BLaER1 (cell line): ENCODE measurements at regions not wholly inside any gene's neighbourhood (a gene's known extent, or its start where the extent isn't known, plus 50 kb on each side); places are given as distances from the start of the nearest gene placed in this dataset.

Experiments
- H3K27ac ChIP-seq: shearing (Covaris generic); formaldehyde crosslinking; 2 replicates; pipeline ENCODE4 v1.8.1; 2022
- H3K27me3 ChIP-seq: shearing (Covaris generic); formaldehyde crosslinking; 2 replicates; pipeline ENCODE4 v1.8.1; 2022
- H3K36me3 ChIP-seq: shearing (Covaris generic); formaldehyde crosslinking; 2 replicates; pipeline ENCODE4 v1.8.1; 2022
- H3K4me1 ChIP-seq: shearing (Covaris generic); formaldehyde crosslinking; 2 replicates; pipeline ENCODE4 v1.8.1; 2022
- H3K4me2 ChIP-seq: shearing (Covaris generic); formaldehyde crosslinking; 2 replicates; pipeline ENCODE4 v1.8.1; 2022
- H3K4me3 ChIP-seq: shearing (Covaris generic); formaldehyde crosslinking; 2 replicates; pipeline ENCODE4 v1.8.1; 2022
- H3K9ac ChIP-seq: shearing (Covaris generic); formaldehyde crosslinking; 2 replicates; pipeline ENCODE4 v1.8.1; 2022
- H3K9me3 ChIP-seq: shearing (Covaris generic); formaldehyde crosslinking; 2 replicates; pipeline ENCODE4 v1.8.1; 2022
- H4K20me1 ChIP-seq: shearing (Covaris generic); formaldehyde crosslinking; 2 replicates; pipeline ENCODE4 v1.8.1; 2022
- Cebpa-rat ChIP-seq: shearing (Covaris generic); IDR thresholded peaks from 2 replicates; pipeline ENCODE4 v1.8.1; 2022

DNA sequence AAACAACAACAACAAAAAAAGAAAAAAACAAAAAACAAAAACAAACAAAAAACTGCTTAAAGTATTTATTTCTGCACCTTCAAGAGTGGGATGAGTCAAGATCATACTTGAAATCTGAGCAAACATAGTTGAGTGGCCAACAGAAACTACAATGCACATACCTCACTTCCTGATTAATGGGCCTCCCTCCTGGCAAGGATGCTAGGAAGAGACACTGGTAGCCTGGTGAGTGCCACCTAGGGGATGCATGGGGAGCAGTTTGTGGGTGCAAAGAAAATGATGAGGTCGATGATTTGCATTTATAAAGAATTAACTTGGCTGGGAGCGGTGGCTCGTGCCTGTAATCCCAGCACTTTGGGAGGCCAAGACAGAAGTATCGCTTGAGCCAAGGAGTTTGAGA, 808.1 kb downstream of the MAFB start:
- Histone ChIP-seq H3K9ac (no peak overlapping the region), H3K4me3 (no peak overlapping the region), H3K27me3 (no peaks in the 10 kb centered on the region), H3K27ac (no peak overlapping the region), H3K4me2 (no peak overlapping the region), H3K36me3 (no peaks in the 10 kb centered on the region), H3K4me1 (no peaks in the 10 kb centered on the region), H3K9me3 (peaks cover 5% of the 10 kb centered on the region; the same call in 1 of the 2 replicates), H4K20me1 (no peaks in the 10 kb centered on the region)
- TF ChIP-seq Cebpa-rat = no peak

DNA sequence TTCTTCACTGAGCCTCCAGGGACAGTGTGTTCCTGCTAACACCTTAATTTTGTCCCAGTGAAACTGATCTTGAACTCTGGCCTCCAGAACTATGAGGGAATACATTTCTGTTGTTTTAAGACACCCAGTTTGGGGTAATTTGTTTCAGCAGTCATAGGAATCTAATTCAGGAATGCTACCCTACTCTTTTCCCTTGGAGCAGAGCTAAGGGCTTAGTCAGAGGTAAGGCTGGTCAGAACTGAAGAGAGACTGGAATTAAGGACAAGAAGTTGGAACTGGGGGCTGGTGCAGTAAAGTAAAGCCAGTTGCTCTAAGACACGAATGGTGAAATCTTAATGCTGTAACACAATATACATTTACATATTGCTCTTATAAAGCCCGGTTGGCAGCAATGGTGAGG, 809.7 kb downstream of the MAFB start:
- H3K4me2 ChIP-seq = no peak overlapping the region
- TF ChIP-seq Cebpa-rat = no peak

DNA sequence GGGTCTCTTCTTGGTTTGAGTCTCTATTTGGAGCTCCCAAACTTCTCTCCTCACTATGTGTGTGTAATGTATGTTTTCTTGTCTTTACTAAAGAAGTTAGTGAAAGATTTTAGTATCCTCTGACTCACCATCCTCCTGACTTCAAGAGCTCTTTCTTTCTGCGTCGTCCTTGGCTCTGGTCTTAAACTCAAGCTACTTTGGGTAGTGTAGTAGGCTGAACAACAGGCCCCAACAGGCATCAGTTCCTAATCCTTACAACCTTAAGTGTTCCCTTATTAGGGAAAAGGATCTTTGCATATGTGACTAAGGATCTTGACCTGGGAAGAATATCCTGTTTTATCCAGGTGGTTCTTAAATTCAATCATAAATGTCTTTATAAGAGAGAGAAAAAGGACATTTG, 810.2 kb downstream of the MAFB start:
- H3K36me3 ChIP-seq = no peaks in the 10 kb centered on the region
- no peak overlapping the region for H3K9ac ChIP-seq
- H3K27ac ChIP-seq = no peak overlapping the region
- no peaks in the 10 kb centered on the region for H3K27me3 ChIP-seq
- peaks cover 5% of the 10 kb centered on the region; the same call in 1 of the 2 replicates for H3K9me3 ChIP-seq
- no peaks in the 10 kb centered on the region for H3K4me1 ChIP-seq
- H3K4me2 ChIP-seq = no peak overlapping the region
- no peak for TF ChIP-seq Cebpa-rat
- no peaks in the 10 kb centered on the region for H4K20me1 ChIP-seq
- no peak overlapping the region for H3K4me3 ChIP-seq

More for the DNA sequence above, 809.7 kb downstream of the MAFB start:
- Histone ChIP-seq H3K4me1 (no peaks in the 10 kb centered on the region), H3K9ac (no peak overlapping the region), H4K20me1 (no peaks in the 10 kb centered on the region), H3K27ac (no peak overlapping the region), H3K27me3 (no peaks in the 10 kb centered on the region), H3K4me3 (no peak overlapping the region), H3K9me3 (peaks cover 5% of the 10 kb centered on the region; the same call in 1 of the 2 replicates), H3K36me3 (no peaks in the 10 kb centered on the region)

DNA sequence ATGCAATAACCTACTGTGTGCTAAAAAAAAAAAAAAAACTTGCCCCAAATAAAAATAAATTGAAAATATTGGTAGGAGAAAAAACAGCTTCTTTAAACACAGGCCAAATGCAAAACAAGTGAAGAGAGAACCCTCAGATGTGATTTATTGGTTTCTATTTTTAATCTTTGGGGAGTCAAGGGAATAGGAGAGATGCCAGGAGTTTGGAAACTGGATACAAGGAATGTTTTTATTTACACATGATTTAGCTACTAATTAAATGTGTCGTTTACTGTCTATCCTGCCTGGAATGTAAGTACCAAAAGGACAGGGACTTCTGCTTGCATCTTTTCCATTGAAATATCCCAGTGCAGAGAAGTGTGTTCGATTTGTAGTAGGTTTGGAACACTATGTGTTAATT, 810.7 kb downstream of the MAFB start:
- H3K9ac ChIP-seq = no peak overlapping the region
- peaks cover 5% of the 10 kb centered on the region; the same call in 1 of the 2 replicates for H3K9me3 ChIP-seq
- H3K36me3 ChIP-seq = no peaks in the 10 kb centered on the region
- no peaks in the 10 kb centered on the region for H3K4me1 ChIP-seq
- no peaks in the 10 kb centered on the region for H4K20me1 ChIP-seq
- H3K27me3 ChIP-seq = no peaks in the 10 kb centered on the region
- no peak overlapping the region for H3K27ac ChIP-seq
- H3K4me3 ChIP-seq = no peak overlapping the region
- no peak overlapping the region for H3K4me2 ChIP-seq
- TF ChIP-seq Cebpa-rat = no peak

DNA sequence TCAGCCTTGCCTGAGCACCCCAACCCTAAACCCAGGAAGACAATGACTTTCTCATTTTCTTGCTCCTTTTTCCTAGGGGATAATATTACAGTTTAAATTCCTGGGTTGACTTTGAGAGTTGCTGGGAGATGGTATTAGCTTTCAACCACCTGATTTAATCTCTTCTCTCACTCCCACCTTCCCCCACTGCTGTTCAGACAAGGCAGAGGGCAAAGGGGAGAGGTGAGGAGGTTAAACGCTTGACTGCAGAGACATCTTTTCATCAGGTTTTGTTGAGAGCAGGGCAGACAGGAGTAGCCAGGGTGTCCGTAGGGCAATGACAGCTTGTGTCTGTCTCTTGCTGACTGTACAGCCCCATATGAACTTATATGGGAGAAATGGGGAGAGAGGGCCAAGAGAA, 811.2 kb downstream of the MAFB start:
- H3K4me3 ChIP-seq = no peak overlapping the region
- H3K4me2 ChIP-seq = no peak overlapping the region
- no peaks in the 10 kb centered on the region for H4K20me1 ChIP-seq
- H3K27ac ChIP-seq = no peak overlapping the region
- peaks cover 5% of the 10 kb centered on the region; the same call in 1 of the 2 replicates for H3K9me3 ChIP-seq
- no peak for TF ChIP-seq Cebpa-rat
- no peaks in the 10 kb centered on the region for H3K27me3 ChIP-seq
- no peaks in the 10 kb centered on the region for H3K36me3 ChIP-seq
- no peaks in the 10 kb centered on the region for H3K4me1 ChIP-seq
- H3K9ac ChIP-seq = no peak overlapping the region

DNA sequence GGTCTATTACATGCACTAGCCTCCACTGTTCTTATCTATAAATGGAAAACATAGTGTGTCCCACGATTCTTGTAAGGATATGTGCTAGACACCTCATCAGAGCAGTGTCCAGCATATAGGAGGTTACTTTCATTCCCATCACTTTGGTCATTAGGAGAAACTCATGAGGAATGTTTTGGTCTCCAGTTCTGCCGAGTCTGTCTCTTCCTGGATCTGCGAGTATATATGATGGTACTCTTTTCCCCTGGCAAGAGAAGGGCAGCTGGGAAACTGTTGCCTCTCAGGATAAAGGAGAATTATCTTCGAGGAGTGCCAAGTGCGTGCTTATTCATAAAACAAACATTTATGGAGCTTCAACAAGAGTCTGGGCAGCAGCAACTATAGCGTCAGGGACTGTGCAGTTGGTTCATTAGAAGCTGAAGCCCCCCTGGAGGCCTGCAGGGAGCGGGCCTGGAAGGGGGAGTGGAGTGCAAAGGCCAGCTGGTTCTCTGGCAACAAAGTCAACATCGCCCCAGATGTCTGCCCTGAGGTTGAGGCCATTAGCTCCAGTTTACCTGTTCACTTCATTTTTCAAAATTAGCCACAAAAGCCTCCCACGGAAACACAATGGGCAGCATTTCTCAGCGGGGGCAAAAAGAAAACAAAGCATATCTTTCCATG, 811.9 kb downstream of the MAFB start:
- Histone ChIP-seq H3K9me3 (peaks cover 3% of the 10 kb centered on the region; the same call in 1 of the 2 replicates), H4K20me1 (no peaks in the 10 kb centered on the region), H3K27ac (no peak overlapping the region), H3K9ac (no peak overlapping the region), H3K4me3 (no peak overlapping the region), H3K4me1 (no peaks in the 10 kb centered on the region), H3K36me3 (no peaks in the 10 kb centered on the region), H3K27me3 (no peaks in the 10 kb centered on the region), H3K4me2 (no peak overlapping the region)
- TF ChIP-seq Cebpa-rat = no peak

DNA sequence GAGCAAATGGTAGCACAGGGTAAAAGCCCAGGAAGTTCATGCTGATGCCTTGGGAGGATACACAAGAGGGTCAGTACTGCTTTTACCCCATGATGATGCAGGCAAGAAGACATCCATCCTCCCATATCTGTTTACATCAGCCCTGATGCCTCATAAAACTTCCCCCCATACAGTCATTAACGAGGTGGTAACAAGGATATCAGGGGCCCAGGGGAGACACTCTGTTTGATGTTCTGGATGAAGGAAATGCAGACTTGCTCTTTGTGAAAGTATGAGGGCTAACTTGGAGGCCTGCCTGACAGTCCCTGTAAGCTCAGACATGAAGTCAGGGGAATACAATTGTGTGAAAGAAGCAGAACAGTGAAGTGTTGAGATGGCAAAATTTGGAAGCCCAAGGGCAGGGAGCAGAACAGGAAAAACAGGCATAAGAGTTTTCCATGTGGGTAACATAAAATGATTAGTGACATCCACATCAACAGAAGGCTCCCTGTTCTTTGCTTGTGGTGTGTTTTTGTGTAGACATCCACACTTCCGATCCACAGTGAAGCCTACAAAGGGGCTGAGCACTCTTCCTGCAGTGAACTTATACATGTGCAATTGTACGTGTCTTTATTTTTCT, 813.4 kb downstream of the MAFB start:
- H3K4me1 ChIP-seq = no peaks in the 10 kb centered on the region
- H3K36me3 ChIP-seq = no peaks in the 10 kb centered on the region
- H3K27me3 ChIP-seq = no peaks in the 10 kb centered on the region
- H4K20me1 ChIP-seq = no peaks in the 10 kb centered on the region
- no peak overlapping the region for H3K4me2 ChIP-seq
- H3K9ac ChIP-seq = no peak overlapping the region
- no peaks in the 10 kb centered on the region for H3K9me3 ChIP-seq
- H3K27ac ChIP-seq = no peak overlapping the region
- TF ChIP-seq Cebpa-rat = no peak
- H3K4me3 ChIP-seq = no peak overlapping the region

DNA sequence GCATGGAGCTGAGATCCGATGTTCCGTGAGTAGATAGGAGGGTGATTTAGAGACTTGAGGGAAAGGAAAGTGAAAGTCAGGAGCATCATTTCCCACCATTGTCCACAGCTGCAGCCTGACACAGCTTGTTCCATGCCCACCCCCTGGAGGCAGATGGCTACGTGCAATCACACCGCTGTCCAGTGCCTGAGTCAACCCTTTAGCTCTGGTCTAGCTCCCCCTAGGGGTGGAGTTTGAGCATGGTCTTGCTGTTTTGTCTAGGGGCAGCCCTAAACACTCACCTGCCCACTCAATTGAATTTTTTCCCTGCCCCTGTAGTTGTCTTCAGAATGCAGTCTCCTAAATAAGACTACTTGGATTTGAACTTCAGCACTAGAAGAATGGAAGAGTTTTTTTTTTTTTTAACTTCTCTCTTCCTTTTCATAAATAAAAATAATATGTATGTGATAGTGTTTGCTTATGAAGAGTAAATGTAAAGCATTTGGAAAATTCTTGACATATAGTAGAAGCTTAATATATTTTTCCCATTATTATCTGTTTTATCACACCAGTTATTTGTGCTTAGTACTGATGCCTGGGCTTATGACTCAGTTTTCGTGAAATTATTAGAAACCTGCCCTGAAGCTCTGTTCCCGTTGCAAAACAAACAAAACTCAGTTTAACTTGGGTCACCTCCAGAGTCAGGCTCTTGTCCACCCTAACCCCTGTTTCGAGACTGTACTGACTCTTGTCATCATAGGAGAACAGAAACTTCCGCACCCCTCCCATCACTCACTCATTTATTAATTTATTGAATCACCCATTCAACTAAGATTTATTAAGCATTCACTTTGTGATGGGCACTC, 814.8 kb downstream of the MAFB start:
- no peak overlapping the region for H3K27ac ChIP-seq
- H4K20me1 ChIP-seq = no peaks in the 10 kb centered on the region
- H3K4me2 ChIP-seq = no peak overlapping the region
- TF ChIP-seq Cebpa-rat = no peak
- H3K4me3 ChIP-seq = no peak overlapping the region
- no peaks in the 10 kb centered on the region for H3K4me1 ChIP-seq
- H3K36me3 ChIP-seq = no peaks in the 10 kb centered on the region
- no peaks in the 10 kb centered on the region for H3K9me3 ChIP-seq
- H3K27me3 ChIP-seq = no peaks in the 10 kb centered on the region
- H3K9ac ChIP-seq = no peak overlapping the region

DNA sequence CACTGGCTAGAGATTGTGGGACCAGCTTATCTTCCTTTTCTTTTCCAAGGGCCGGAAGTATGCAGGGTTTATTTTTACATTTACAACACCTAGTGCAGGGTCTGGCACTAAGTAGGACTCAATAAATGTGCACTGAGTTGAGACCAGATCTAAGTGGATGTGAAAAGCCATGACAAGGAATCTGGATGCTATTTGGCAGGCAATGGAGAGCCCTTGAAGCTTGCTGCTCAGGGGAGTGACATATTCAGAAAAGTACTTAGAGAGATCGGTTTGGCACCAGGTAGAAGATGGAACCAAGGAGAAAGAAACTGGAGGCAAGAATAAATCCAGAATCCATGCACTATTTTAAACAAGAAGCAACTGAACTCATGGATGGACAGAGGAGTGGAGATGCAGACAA, 815.8 kb downstream of the MAFB start:
- Histone ChIP-seq H3K4me3 (no peak overlapping the region), H4K20me1 (no peaks in the 10 kb centered on the region), H3K27ac (no peak overlapping the region), H3K27me3 (no peaks in the 10 kb centered on the region), H3K4me2 (no peak overlapping the region), H3K9me3 (no peaks in the 10 kb centered on the region), H3K4me1 (no peaks in the 10 kb centered on the region), H3K36me3 (no peaks in the 10 kb centered on the region), H3K9ac (no peak overlapping the region)
- TF ChIP-seq Cebpa-rat = no peak

DNA sequence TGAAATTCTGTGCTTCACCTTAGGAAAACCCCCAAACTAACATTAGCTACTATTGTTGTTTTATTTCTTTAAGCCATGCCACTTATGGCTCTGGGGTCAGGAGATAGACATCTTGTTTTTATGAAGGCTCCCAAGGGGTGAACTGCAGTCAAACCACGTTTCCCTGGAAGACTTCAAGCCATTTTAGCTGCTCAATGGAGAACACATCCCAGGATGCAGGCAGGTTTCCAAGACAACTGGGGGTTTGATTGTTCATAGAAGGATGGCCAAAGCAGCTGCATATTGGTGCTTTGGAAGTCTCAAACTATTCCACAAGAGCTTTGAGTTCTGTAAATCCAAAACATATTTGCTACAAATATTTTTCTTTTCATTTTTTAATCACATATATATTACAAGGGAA, 818.0 kb downstream of the MAFB start:
- Histone ChIP-seq H3K9ac (no peak overlapping the region), H3K27me3 (no peaks in the 10 kb centered on the region), H3K4me2 (no peak overlapping the region), H3K36me3 (no peaks in the 10 kb centered on the region), H3K9me3 (no peaks in the 10 kb centered on the region), H3K4me1 (no peaks in the 10 kb centered on the region), H4K20me1 (no peaks in the 10 kb centered on the region), H3K4me3 (no peak overlapping the region), H3K27ac (no peak overlapping the region)
- no peak for TF ChIP-seq Cebpa-rat
